Activated CD4-positive, alpha-beta T cell treated with anti-CD3 and anti-CD28 coated beads, Interleukin-2, amount 10 ng/mL, durations not matched to agents 24 days and 14 days (primary cell): ENCODE measurements at regions not wholly inside any gene's neighbourhood (a gene's known extent, or its start where the extent isn't known, plus 50 kb on each side); places are given as distances from the start of the nearest gene placed in this dataset.

ENCODE experiments used
- DNase-seq: peaks from one replicate; pipeline ENCODE4 v3.0.0; 2022
- H3K27ac Mint-ChIP-seq: one replicate; pipeline ENCODE4 v1.8.0; 2022; ENCODE audit warnings: mild to moderate bottlenecking, mixed read lengths
- H3K27me3 Mint-ChIP-seq: one replicate; pipeline ENCODE4 v1.8.0; 2022; ENCODE audit warnings: mixed read lengths
- H3K36me3 Mint-ChIP-seq: one replicate; pipeline ENCODE4 v1.8.0; 2022; ENCODE audit warnings: low read depth, mild to moderate bottlenecking, mixed read lengths
- H3K4me1 Mint-ChIP-seq: one replicate; pipeline ENCODE4 v1.8.0; 2021; ENCODE audit warnings: mixed read lengths
- H3K4me3 Mint-ChIP-seq: one replicate; pipeline ENCODE4 v1.8.0; 2022; ENCODE audit warnings: mild to moderate bottlenecking, moderate library complexity, mixed read lengths
- H3K9me3 Mint-ChIP-seq: one replicate; pipeline ENCODE4 v1.8.0; 2021; ENCODE audit warnings: mixed read lengths
- intact Hi-C: fragments of 100-400 bp; cut with micrococcal nuclease; formaldehyde crosslinking; loops from one replicate; pipeline ENCODE4 v1.15.1; 2023

GRCh38 chr3:190739641-190740185 is 122.8 kb downstream of the GMNC start:
- no peaks in the 10 kb centered on the region for H3K9me3 Mint-ChIP-seq
- no peak for DNase-seq
- H3K4me1 Mint-ChIP-seq, result no peaks in the 10 kb centered on the region
- intact Hi-C loops, result no loop called here
- H3K27me3 Mint-ChIP-seq, result peaks cover 6% of the 10 kb centered on the region
- H3K27ac Mint-ChIP-seq, result no peak overlapping the region
- H3K4me3 Mint-ChIP-seq, result no peak overlapping the region
- no peaks in the 10 kb centered on the region for H3K36me3 Mint-ChIP-seq

- Mint-ChIP-seq H3K27me3 (peaks cover 6% of the 10 kb centered on the region), H3K27ac (no peak overlapping the region), H3K36me3 (no peaks in the 10 kb centered on the region), H3K4me3 (no peak overlapping the region), H3K9me3 (no peaks in the 10 kb centered on the region), H3K4me1 (no peaks in the 10 kb centered on the region)
- intact Hi-C loops, result no loop called here
- DNase-seq, result no peak
Observed at GRCh38 chr3:190738636-190739155, 123.8 kb downstream of the GMNC start.

- H3K27ac Mint-ChIP-seq, result no peak overlapping the region
- intact Hi-C loops, result no loop called here
- no peaks in the 10 kb centered on the region for H3K9me3 Mint-ChIP-seq
- peaks cover 3% of the 10 kb centered on the region for H3K4me1 Mint-ChIP-seq
- no peak for DNase-seq
- H3K27me3 Mint-ChIP-seq, result peaks cover 6% of the 10 kb centered on the region
- no peaks in the 10 kb centered on the region for H3K36me3 Mint-ChIP-seq
- H3K4me3 Mint-ChIP-seq, result no peak overlapping the region
Observed at GRCh38 chr3:190737446-190737845, 125.0 kb downstream of the GMNC start.

GRCh38 chr3:190734490-190734889 is 128.0 kb downstream of the GMNC start:
- H3K4me3 Mint-ChIP-seq, result no peak overlapping the region
- no peak for DNase-seq
- H3K9me3 Mint-ChIP-seq, result no peaks in the 10 kb centered on the region
- intact Hi-C loops, result no loop called here
- peaks cover 5% of the 10 kb centered on the region for H3K27me3 Mint-ChIP-seq
- peaks cover 3% of the 10 kb centered on the region for H3K4me1 Mint-ChIP-seq
- H3K36me3 Mint-ChIP-seq, result no peaks in the 10 kb centered on the region
- H3K27ac Mint-ChIP-seq, result no peak overlapping the region

GRCh38 chr3:190733591-190734146 is 128.8 kb downstream of the GMNC start:
- no peak overlapping the region for H3K4me3 Mint-ChIP-seq

GRCh38 chr3:190731596-190731995 is 130.9 kb downstream of the GMNC start:
- DNase-seq, result no peak
- Mint-ChIP-seq H3K4me3 (no peak overlapping the region), H3K27ac (no peak overlapping the region), H3K27me3 (peaks cover 6% of the 10 kb centered on the region), H3K36me3 (no peaks in the 10 kb centered on the region), H3K4me1 (peaks cover 3% of the 10 kb centered on the region), H3K9me3 (no peaks in the 10 kb centered on the region)
- intact Hi-C loops, result no loop called here

More at GRCh38 chr3:190733591-190734146, 128.8 kb downstream of the GMNC start:
- Mint-ChIP-seq H3K27ac (no peak overlapping the region), H3K36me3 (no peaks in the 10 kb centered on the region), H3K4me1 (peaks cover 3% of the 10 kb centered on the region), H3K27me3 (peaks cover 5% of the 10 kb centered on the region), H3K9me3 (no peaks in the 10 kb centered on the region)
- no peak for DNase-seq
- intact Hi-C loops, result no loop called here

- Mint-ChIP-seq H3K27me3 (peaks cover 6% of the 10 kb centered on the region), H3K9me3 (no peaks in the 10 kb centered on the region), H3K36me3 (no peaks in the 10 kb centered on the region), H3K4me3 (no peak overlapping the region), H3K27ac (no peak overlapping the region), H3K4me1 (peaks cover 3% of the 10 kb centered on the region)
- intact Hi-C loops, result no loop called here
- no peak for DNase-seq
Observed at GRCh38 chr3:190728574-190729246, 133.8 kb downstream of the GMNC start.

GRCh38 chr3:190722181-190722905 is 140.2 kb downstream of the GMNC start:
- H3K27me3 Mint-ChIP-seq, result peaks cover 9% of the 10 kb centered on the region
- no peaks in the 10 kb centered on the region for H3K4me1 Mint-ChIP-seq
- no peak overlapping the region for H3K27ac Mint-ChIP-seq
- no peak overlapping the region for H3K4me3 Mint-ChIP-seq
- no peak for DNase-seq
- intact Hi-C loops, result no loop called here
- no peaks in the 10 kb centered on the region for H3K9me3 Mint-ChIP-seq
- H3K36me3 Mint-ChIP-seq, result no peaks in the 10 kb centered on the region

- intact Hi-C loops, result no loop called here
- no peak overlapping the region for H3K4me3 Mint-ChIP-seq
- H3K36me3 Mint-ChIP-seq, result no peaks in the 10 kb centered on the region
- DNase-seq, result no peak
- no peaks in the 10 kb centered on the region for H3K4me1 Mint-ChIP-seq
- peaks cover 9% of the 10 kb centered on the region for H3K27me3 Mint-ChIP-seq
- no peaks in the 10 kb centered on the region for H3K9me3 Mint-ChIP-seq
- H3K27ac Mint-ChIP-seq, result no peak overlapping the region
Observed at GRCh38 chr3:190721330-190721729, 141.2 kb downstream of the GMNC start.

GRCh38 chr3:190718671-190719070 is 143.8 kb downstream of the GMNC start:
- Mint-ChIP-seq H3K4me3 (no peak overlapping the region), H3K27ac (no peak overlapping the region), H3K27me3 (peaks cover 7% of the 10 kb centered on the region), H3K9me3 (no peaks in the 10 kb centered on the region), H3K36me3 (no peaks in the 10 kb centered on the region), H3K4me1 (no peaks in the 10 kb centered on the region)
- DNase-seq, result no peak
- intact Hi-C loops, result no loop called here

- no peak overlapping the region for H3K27ac Mint-ChIP-seq
- H3K27me3 Mint-ChIP-seq, result peaks cover 10% of the 10 kb centered on the region
- H3K4me1 Mint-ChIP-seq, result no peaks in the 10 kb centered on the region
- H3K9me3 Mint-ChIP-seq, result no peaks in the 10 kb centered on the region
- no peaks in the 10 kb centered on the region for H3K36me3 Mint-ChIP-seq
- intact Hi-C loops, result no loop called here
- H3K4me3 Mint-ChIP-seq, result no peak overlapping the region
- no peak for DNase-seq
Observed at GRCh38 chr3:190718097-190718496, 144.4 kb downstream of the GMNC start.

- intact Hi-C loops, result no loop called here
- Mint-ChIP-seq H3K36me3 (no peaks in the 10 kb centered on the region), H3K4me3 (no peak overlapping the region), H3K27me3 (peaks cover 12% of the 10 kb centered on the region), H3K27ac (no peak overlapping the region), H3K4me1 (no peaks in the 10 kb centered on the region), H3K9me3 (no peaks in the 10 kb centered on the region)
- no peak for DNase-seq
Observed at GRCh38 chr3:190716961-190717360, 145.5 kb downstream of the GMNC start.

GRCh38 chr3:190716211-190716610 is 146.3 kb downstream of the GMNC start:
- Mint-ChIP-seq H3K4me3 (no peak overlapping the region), H3K4me1 (no peaks in the 10 kb centered on the region), H3K36me3 (no peaks in the 10 kb centered on the region), H3K27ac (no peak overlapping the region), H3K27me3 (peaks cover 14% of the 10 kb centered on the region), H3K9me3 (no peaks in the 10 kb centered on the region)
- DNase-seq, result no peak
- intact Hi-C loops, result no loop called here

GRCh38 chr3:190710723-190711122 is 151.8 kb downstream of the GMNC start:
- Mint-ChIP-seq H3K27ac (no peak overlapping the region), H3K9me3 (no peaks in the 10 kb centered on the region), H3K4me3 (no peak overlapping the region), H3K27me3 (peaks cover 16% of the 10 kb centered on the region), H3K4me1 (peaks cover 3% of the 10 kb centered on the region), H3K36me3 (no peaks in the 10 kb centered on the region)
- no peak for DNase-seq
- intact Hi-C loops, result no loop called here
